ENCODE measurements at regions not wholly inside any gene's neighbourhood (a gene's known extent, or its start where the extent isn't known, plus 50 kb on each side); places are given as distances from the start of the nearest gene placed in this dataset.

DNA sequence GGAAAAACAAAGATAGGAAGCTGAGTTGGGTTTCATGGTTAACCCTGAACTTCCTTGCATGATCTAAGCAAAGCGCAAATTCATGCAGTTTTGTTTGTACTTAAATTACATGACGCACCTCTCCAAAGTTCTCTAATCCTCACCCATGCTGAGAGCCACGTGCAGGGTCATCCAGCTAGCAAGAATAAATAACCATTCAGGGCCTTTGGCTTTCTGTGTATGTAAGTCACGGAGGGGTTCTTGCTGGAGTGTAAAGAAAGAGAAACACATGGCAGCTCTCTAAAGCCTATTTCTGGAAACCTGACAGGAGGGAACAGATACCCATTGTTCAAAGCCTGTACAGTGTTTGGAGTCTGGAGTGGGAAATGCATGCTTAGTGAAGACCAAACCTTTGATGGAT, 171.7 kb upstream of the CCN2 start:
- Histone ChIP-seq H3K4me3 (no peak overlapping the region), H3K4me1 (no peaks in the 10 kb centered on the region), H3K27me3 (no peaks in the 10 kb centered on the region), H3K27ac (no peak overlapping the region), H3K9me3 (no peaks in the 10 kb centered on the region), H3K36me3 (no peaks in the 10 kb centered on the region)
- WGBS (ENCODE audit: insufficient coverage, low coverage, low lambda C conversion rate, missing lambda C conversion rate): 53% methylated on average over 4 of the region's 4 CpGs
- DNase-seq (no peak), ATAC-seq (no peak)
- intact Hi-C loops (cut with DNase I): no loop called here
- no peak for TF ChIP-seq CTCF (IDR thresholded peaks at IDR 0.05)
- no peak for TF ChIP-seq POLR2A (IDR thresholded peaks at IDR 0.05)

DNA sequence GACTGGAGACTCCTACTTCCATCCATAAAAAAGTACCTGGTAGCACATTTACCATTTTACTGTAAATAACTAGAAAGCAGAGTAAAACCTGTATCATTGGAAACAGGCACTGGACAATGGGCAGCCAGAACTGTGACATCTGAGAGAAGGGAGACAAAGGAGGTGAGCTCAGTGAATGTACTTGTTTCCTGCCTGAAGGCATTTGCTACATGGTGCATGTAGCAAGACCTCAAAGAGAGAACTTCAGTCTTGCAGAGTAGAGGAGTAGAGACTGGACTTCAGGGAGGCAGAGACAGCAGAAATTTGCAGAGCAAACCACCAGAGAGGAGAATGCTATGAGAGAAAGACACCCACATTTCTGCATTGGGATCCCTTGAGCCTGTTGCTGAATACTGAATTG, 171.0 kb upstream of the CCN2 start:
- Histone ChIP-seq H3K36me3 (no peaks in the 10 kb centered on the region), H3K9me3 (no peaks in the 10 kb centered on the region), H3K27me3 (no peaks in the 10 kb centered on the region), H3K4me1 (no peaks in the 10 kb centered on the region), H3K27ac (no peak overlapping the region), H3K4me3 (no peak overlapping the region)
- ATAC-seq (no peak), DNase-seq (no peak)
- intact Hi-C loops (cut with DNase I): no loop called here
- TF ChIP-seq CTCF (IDR thresholded peaks at IDR 0.05) (no peak), POLR2A (IDR thresholded peaks at IDR 0.05) (no peak)

- intact Hi-C loops (cut with DNase I): no loop called here
- TF ChIP-seq POLR2A (IDR thresholded peaks at IDR 0.05) (no peak), CTCF (IDR thresholded peaks at IDR 0.05) (no peak)
Measured at GRCh38 chr6:132118144-132118543, 167.0 kb upstream of the CCN2 start.

GRCh38 chr6:132115714-132116366, 164.7 kb upstream of the CCN2 start:
- Histone ChIP-seq H3K27ac (peak overlapping the region in 1 of 3 donors; percentile 2), H3K9me3 (no peaks in the 10 kb centered on the region), H3K4me3 (peak overlapping the region in 1 of 3 donors; percentile 17), H3K4me1 (no peaks in the 10 kb centered on the region), H3K36me3 (no peaks in the 10 kb centered on the region), H3K27me3 (no peaks in the 10 kb centered on the region)
- ATAC-seq (peak in 2 of 4 donors; percentile 46 to 85), DNase-seq (no peak)
- intact Hi-C loops (cut with DNase I): no loop called here
- 51% methylated on average over 7 of the region's 7 CpGs for WGBS (ENCODE audit: insufficient coverage, low coverage, low lambda C conversion rate, missing lambda C conversion rate)
- TF ChIP-seq POLR2A (IDR thresholded peaks at IDR 0.05) (no peak), CTCF (IDR thresholded peaks at IDR 0.05) (no peak)

More at GRCh38 chr6:132118144-132118543, 167.0 kb upstream of the CCN2 start:
- Histone ChIP-seq H3K9me3 (no peaks in the 10 kb centered on the region), H3K27me3 (no peaks in the 10 kb centered on the region), H3K4me3 (no peak overlapping the region), H3K36me3 (no peaks in the 10 kb centered on the region), H3K4me1 (no peaks in the 10 kb centered on the region), H3K27ac (no peak overlapping the region)
- ATAC-seq (peak in 3 of 4 donors; percentile 41 to 66 (median 50)), DNase-seq (no peak)
- WGBS (ENCODE audit: insufficient coverage, low coverage, low lambda C conversion rate, missing lambda C conversion rate): 50% methylated on average over 1 of the region's 1 CpG
